IMR-90 (cell line): ENCODE measurements at regions not wholly inside any gene's neighbourhood (a gene's known extent, or its start where the extent isn't known, plus 50 kb on each side); places are given as distances from the start of the nearest gene placed in this dataset.
A peak's percentile ranks its signal among the peaks of the same experiment; 100 is the strongest.

Experiments used
- ATAC-seq: fragments of 200-7000 bp; cut with Tn5 transposase; 2 replicates; pipeline ENCODE4 v1.9.1; 2020; ENCODE audit warnings: low read depth, mild to moderate bottlenecking, moderate library complexity
- BruUV-seq: library from RNA; stranded (reverse); fragments of 400-500 nt; replicated peaks from 2 replicates; lab custom pipeline; 2021; lab: Mats Ljungman, UMichigan
- CTCF ChIA-PET: fragments of 300-600 bp; formaldehyde crosslinking; extraction: SDS; loops from one replicate; lab custom pipeline; 2021; ENCODE audit warnings: antibody characterized with exemption; lab: Yijun Ruan, JAX
- POLR2A ChIA-PET: fragments of 300-600 bp; sonication (Branson Sonifier 250); formaldehyde crosslinking; loops from one replicate; lab custom pipeline; 2022; ENCODE audit warnings: antibody characterized with exemption; ENCODE audit not compliant: unreplicated experiment; lab: Charles Lee
- DNase-seq: peaks from one replicate; pipeline ENCODE4 v3.0.0; 2013
- H2AFZ ChIP-seq: replicated peaks from 2 replicates; pipeline ENCODE3; 2013; ENCODE audit warnings: low read length, mild to moderate bottlenecking; ENCODE audit not compliant: poor library complexity
- H2AK5ac ChIP-seq: 2 replicates; pipeline ENCODE4 v1.6.1; 2013; ENCODE audit warnings: low read depth, low read length, inconsistent platforms
- H2AK9ac ChIP-seq: replicated peaks from 2 replicates; pipeline ENCODE3; 2013; ENCODE audit warnings: mild to moderate bottlenecking, low read depth, low read length, moderate library complexity; ENCODE audit not compliant: poor library complexity
- H2BK120ac ChIP-seq: 2 replicates; pipeline ENCODE4 v1.6.1; 2013; ENCODE audit warnings: low read depth, low read length, inconsistent platforms
- H2BK15ac ChIP-seq: 3 replicates; pipeline ENCODE4 v1.6.1; 2013; ENCODE audit warnings: low read depth, low read length, inconsistent platforms
- H2BK20ac ChIP-seq: 2 replicates; pipeline ENCODE4 v1.6.1; 2013; ENCODE audit warnings: low read depth, mild to moderate bottlenecking, inconsistent platforms, low read length, moderate library complexity
- H2BK5ac ChIP-seq: 2 replicates; pipeline ENCODE4 v1.6.1; 2013; ENCODE audit warnings: mild to moderate bottlenecking, low read depth, low read length, inconsistent platforms; ENCODE audit not compliant: poor library complexity, severe bottlenecking
- H3K14ac ChIP-seq: replicated peaks from 2 replicates; pipeline ENCODE4 v1.6.1; 2013; ENCODE audit warnings: low read depth, low read length, inconsistent platforms
- H3K18ac ChIP-seq: 2 replicates; pipeline ENCODE4 v1.6.1; 2013; ENCODE audit warnings: low read depth, low read length, control low read depth
- H3K23ac ChIP-seq: 2 replicates; pipeline ENCODE4 v1.6.1; 2013; ENCODE audit warnings: low read depth, low read length, inconsistent platforms
- H3K27ac ChIP-seq: 2 replicates; pipeline ENCODE4 v1.5.1; 2013; ENCODE audit warnings: mild to moderate bottlenecking, control low read depth, low read length; ENCODE audit not compliant: insufficient read depth
- H3K27me3 ChIP-seq: 2 replicates; pipeline ENCODE4 v1.6.1; 2013; ENCODE audit warnings: low read length; ENCODE audit not compliant: control insufficient read depth, insufficient read depth
- H3K36me3 ChIP-seq: 2 replicates; pipeline ENCODE4 v1.6.1; 2013; ENCODE audit warnings: low read length, mixed read lengths; ENCODE audit not compliant: control insufficient read depth, insufficient read depth
- H3K4ac ChIP-seq: 2 replicates; pipeline ENCODE4 v1.6.1; 2013; ENCODE audit warnings: low read depth, low read length, inconsistent platforms
- H3K4me1 ChIP-seq: 2 replicates; pipeline ENCODE4 v1.6.1; 2013; ENCODE audit warnings: low read length, mixed read lengths; ENCODE audit not compliant: control insufficient read depth, insufficient read depth
- H3K4me2 ChIP-seq: 2 replicates; pipeline ENCODE4 v1.6.1; 2013; ENCODE audit warnings: low read depth, mild to moderate bottlenecking, control low read depth, low read length, moderate library complexity
- H3K4me3 ChIP-seq: 2 replicates; pipeline ENCODE4 v1.5.1; 2013; ENCODE audit warnings: low read depth, mild to moderate bottlenecking, control low read depth, low read length, moderate library complexity; ENCODE audit not compliant: insufficient read depth
- H3K56ac ChIP-seq: 2 replicates; pipeline ENCODE4 v1.6.1; 2013; ENCODE audit warnings: low read length, inconsistent platforms; ENCODE audit not compliant: insufficient read depth; ENCODE audit errors: extremely low read depth
- H3K79me1 ChIP-seq, 2 experiments: 2 replicates each; pipeline ENCODE4 v1.6.1; 2013; ENCODE audit warnings: low read length in 2 of 2, inconsistent platforms in 1 of 2, low read depth in 1 of 2
- H3K9ac ChIP-seq: 2 replicates; pipeline ENCODE4 v1.6.1; 2013; ENCODE audit warnings: low read depth, low read length, control low read depth
- H3K9me1 ChIP-seq: 2 replicates; pipeline ENCODE4 v1.6.1; 2013; ENCODE audit warnings: low read length, inconsistent platforms; ENCODE audit not compliant: insufficient read depth
- H3K9me3 ChIP-seq: 2 replicates; pipeline ENCODE4 v1.6.1; 2013; ENCODE audit warnings: low read length; ENCODE audit not compliant: control insufficient read depth, insufficient read depth
- H4K20me1 ChIP-seq: 2 replicates; pipeline ENCODE4 v1.6.1; 2013; ENCODE audit warnings: low read length, inconsistent platforms; ENCODE audit not compliant: insufficient read depth
- H4K5ac ChIP-seq: 2 replicates; pipeline ENCODE4 v1.6.1; 2013; ENCODE audit warnings: mild to moderate bottlenecking, low read depth, low read length, control low read depth
- H4K8ac ChIP-seq, 2 experiments: 2 replicates each; pipeline ENCODE4 v1.6.1; 2013; ENCODE audit warnings: low read depth in 2 of 2, low read length in 2 of 2, control low read depth in 1 of 2, inconsistent platforms in 1 of 2
- H4K91ac ChIP-seq: 2 replicates; pipeline ENCODE4 v1.6.1; 2013; ENCODE audit warnings: low read depth, low read length, inconsistent platforms; ENCODE audit not compliant: insufficient read depth
- CEBPB ChIP-seq: IDR thresholded peaks from 2 replicates; pipeline ENCODE4 v1.6.1; 2012; ENCODE audit warnings: low read depth, low read length, improper control_type of control experiment
- CHD1 ChIP-seq: IDR thresholded peaks from 2 replicates; pipeline ENCODE4 v1.6.1; 2012; ENCODE audit warnings: low read depth, low read length, improper control_type of control experiment
- FOS ChIP-seq: fragments of 150-350 bp; IDR thresholded peaks from 2 replicates; pipeline ENCODE4 v1.6.1; 2016; ENCODE audit warnings: low read depth, low read length
- MAFK ChIP-seq: IDR thresholded peaks from 2 replicates; pipeline ENCODE4 v1.6.1; 2012; ENCODE audit warnings: low read depth, low read length, improper control_type of control experiment
- MAZ ChIP-seq: IDR thresholded peaks from 2 replicates; pipeline ENCODE4 v1.6.1; 2012; ENCODE audit warnings: low read depth, mild to moderate bottlenecking, low read length, improper control_type of control experiment, moderate library complexity, borderline replicate concordance
- MXI1 ChIP-seq: IDR thresholded peaks from 2 replicates; pipeline ENCODE4 v1.6.1; 2012; ENCODE audit warnings: low read depth, mild to moderate bottlenecking, low read length, moderate library complexity, borderline replicate concordance
- POLR2A ChIP-seq: IDR thresholded peaks from 2 replicates; pipeline ENCODE4 v1.6.1; 2012; ENCODE audit warnings: mild to moderate bottlenecking, low read depth, low read length
- RAD21 ChIP-seq: IDR thresholded peaks from 2 replicates; pipeline ENCODE4 v1.6.1; 2012; ENCODE audit warnings: low read length, improper control_type of control experiment
- RCOR1 ChIP-seq: IDR thresholded peaks from 2 replicates; pipeline ENCODE4 v1.6.1; 2012; ENCODE audit warnings: mild to moderate bottlenecking, low read length, improper control_type of control experiment; ENCODE audit not compliant: insufficient replicate concordance
- RFX5 ChIP-seq: IDR thresholded peaks from 2 replicates; pipeline ENCODE4 v1.8.0; 2012; ENCODE audit warnings: low read depth, mild to moderate bottlenecking, low read length, moderate library complexity
- WGBS, 2 experiments: methylation state at CpG; one replicate each; pipeline versions ENCODE4 v1.1.5 to v1.1.7; 2013; ENCODE audit warnings: missing lambda C conversion rate in 2 of 2; ENCODE audit not compliant: insufficient read length in 1 of 2; ENCODE audit errors: extremely low coverage in 2 of 2; 5-methylcytosine and 5-hydroxymethylcytosine counted together
- dilution Hi-C: fragments of 300-500 bp; cut with HindIII; formaldehyde crosslinking; loops from one replicate; pipeline ENCODE4 v1.14.3; 2018; ENCODE audit warnings: low sequenced_read_pairs; ENCODE audit not compliant: unreplicated experiment
- in situ Hi-C: fragments of 300-500 bp; cut with MboI; formaldehyde crosslinking; loops from 3 replicates; pipeline ENCODE4 v1.14.3; 2019; ENCODE audit warnings: low sequenced_read_pairs, inconsistent platforms, mixed read lengths
- intact Hi-C: fragments of 100-400 bp; cut with micrococcal nuclease; formaldehyde crosslinking; loops from 2 replicates; pipeline ENCODE4 v1.10.0; 2022
- TF ChIP-seq, protein P1 (sequence below): fragments of 150-350 bp; IDR thresholded peaks from 2 replicates; pipeline ENCODE4 v1.6.1; 2017; ENCODE audit warnings: mild to moderate bottlenecking, antibody characterized with exemption, low read length, low read depth
- TF ChIP-seq, protein P2 (sequence below): conservative IDR thresholded peaks from 2 replicates; pipeline ENCODE4 v1.5.1; 2012; ENCODE audit warnings: mild to moderate bottlenecking, low read depth, low read length, improper control_type of control experiment
- TF ChIP-seq, protein P3 (sequence below): fragments of 150-350 bp; IDR thresholded peaks from 2 replicates; pipeline ENCODE4 v1.6.1; 2016; ENCODE audit warnings: low read depth, mild to moderate bottlenecking, low read length, moderate library complexity, borderline replicate concordance

DNA sequence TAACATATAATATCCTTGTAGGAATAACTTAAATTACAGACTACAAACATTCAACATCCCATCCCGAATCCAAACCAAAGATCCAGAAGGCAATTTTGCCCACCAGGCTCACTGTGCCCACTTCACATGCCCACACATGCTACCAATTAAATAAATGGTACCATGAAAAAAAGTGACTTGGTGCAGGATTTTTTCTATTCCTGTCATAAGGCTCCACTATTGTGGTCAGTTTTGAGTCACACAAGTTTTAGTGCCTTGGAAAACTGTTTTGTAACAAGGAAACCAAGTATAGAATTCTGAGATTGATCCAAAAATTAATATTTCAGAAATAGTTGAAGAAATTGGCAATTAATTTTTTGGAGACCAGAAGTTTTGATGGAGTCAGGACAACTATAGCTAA is 470.1 kb upstream of the THBS1 start:
- dilution Hi-C loops, result no loop called here
- no peak overlapping the region for H3K27ac ChIP-seq

More for the DNA sequence above, 470.1 kb upstream of the THBS1 start:
- H3K4me2 ChIP-seq, result no peak overlapping the region
- H4K20me1 ChIP-seq, result no peaks in the 10 kb centered on the region
- H2BK15ac ChIP-seq, result no peak overlapping the region
- H4K91ac ChIP-seq, result no peak overlapping the region
- H4K5ac ChIP-seq, result no peak overlapping the region
- H2BK20ac ChIP-seq, result no peak overlapping the region
- no peak overlapping the region for H2BK120ac ChIP-seq
- ATAC-seq (no peak), DNase-seq (no peak)
- H2BK5ac ChIP-seq, result no peak overlapping the region
- H3K4me3 ChIP-seq, result no peak overlapping the region
- no CpG with 5 or more reads among the region's 1 CpG for WGBS, 2 experiments
- H3K9me1 ChIP-seq, result no peaks in the 10 kb centered on the region
- 0 out of 2 replicates have a peak overlapping the region, but pooled peaks have one; percentile 23 for H2AK5ac ChIP-seq
- CTCF ChIA-PET, result no interaction called here
- no peak overlapping the region for H2AFZ ChIP-seq
- H3K4ac ChIP-seq, result no peak overlapping the region
- no peak overlapping the region for H3K14ac ChIP-seq
- intact Hi-C loops, result no loop called here
- no TSS peak for BruUV-seq
- no peak overlapping the region; the same call in 1 of the 2 replicates for H3K18ac ChIP-seq
- POLR2A ChIA-PET, result no interaction called here
- in situ Hi-C loops, result no loop called here
- H3K23ac ChIP-seq, result no peak overlapping the region
- H3K4me1 ChIP-seq, result peaks cover 2% of the 10 kb centered on the region; the same call in 1 of the 2 replicates
- H3K56ac ChIP-seq, result no peak overlapping the region
- H3K79me1 ChIP-seq, result no peaks in the 10 kb centered on the region
- H2AK9ac ChIP-seq, result no peak overlapping the region
- H3K27me3 ChIP-seq, result no peaks in the 10 kb centered on the region
- TF ChIP-seq CHD1 (no peak), RFX5 (no peak), MAFK (no peak), FOS (no peak), RCOR1 (no peak), POLR2A (no peak), RAD21 (no peak), CEBPB (no peak), MXI1 (no peak), MAZ (no peak)
- TF ChIP-seq, protein P1, sequence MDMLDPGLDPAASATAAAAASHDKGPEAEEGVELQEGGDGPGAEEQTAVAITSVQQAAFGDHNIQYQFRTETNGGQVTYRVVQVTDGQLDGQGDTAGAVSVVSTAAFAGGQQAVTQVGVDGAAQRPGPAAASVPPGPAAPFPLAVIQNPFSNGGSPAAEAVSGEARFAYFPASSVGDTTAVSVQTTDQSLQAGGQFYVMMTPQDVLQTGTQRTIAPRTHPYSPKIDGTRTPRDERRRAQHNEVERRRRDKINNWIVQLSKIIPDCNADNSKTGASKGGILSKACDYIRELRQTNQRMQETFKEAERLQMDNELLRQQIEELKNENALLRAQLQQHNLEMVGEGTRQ, result no peak
- TF ChIP-seq, protein P2, sequence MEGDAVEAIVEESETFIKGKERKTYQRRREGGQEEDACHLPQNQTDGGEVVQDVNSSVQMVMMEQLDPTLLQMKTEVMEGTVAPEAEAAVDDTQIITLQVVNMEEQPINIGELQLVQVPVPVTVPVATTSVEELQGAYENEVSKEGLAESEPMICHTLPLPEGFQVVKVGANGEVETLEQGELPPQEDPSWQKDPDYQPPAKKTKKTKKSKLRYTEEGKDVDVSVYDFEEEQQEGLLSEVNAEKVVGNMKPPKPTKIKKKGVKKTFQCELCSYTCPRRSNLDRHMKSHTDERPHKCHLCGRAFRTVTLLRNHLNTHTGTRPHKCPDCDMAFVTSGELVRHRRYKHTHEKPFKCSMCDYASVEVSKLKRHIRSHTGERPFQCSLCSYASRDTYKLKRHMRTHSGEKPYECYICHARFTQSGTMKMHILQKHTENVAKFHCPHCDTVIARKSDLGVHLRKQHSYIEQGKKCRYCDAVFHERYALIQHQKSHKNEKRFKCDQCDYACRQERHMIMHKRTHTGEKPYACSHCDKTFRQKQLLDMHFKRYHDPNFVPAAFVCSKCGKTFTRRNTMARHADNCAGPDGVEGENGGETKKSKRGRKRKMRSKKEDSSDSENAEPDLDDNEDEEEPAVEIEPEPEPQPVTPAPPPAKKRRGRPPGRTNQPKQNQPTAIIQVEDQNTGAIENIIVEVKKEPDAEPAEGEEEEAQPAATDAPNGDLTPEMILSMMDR, result no peak
- TF ChIP-seq, protein P3, sequence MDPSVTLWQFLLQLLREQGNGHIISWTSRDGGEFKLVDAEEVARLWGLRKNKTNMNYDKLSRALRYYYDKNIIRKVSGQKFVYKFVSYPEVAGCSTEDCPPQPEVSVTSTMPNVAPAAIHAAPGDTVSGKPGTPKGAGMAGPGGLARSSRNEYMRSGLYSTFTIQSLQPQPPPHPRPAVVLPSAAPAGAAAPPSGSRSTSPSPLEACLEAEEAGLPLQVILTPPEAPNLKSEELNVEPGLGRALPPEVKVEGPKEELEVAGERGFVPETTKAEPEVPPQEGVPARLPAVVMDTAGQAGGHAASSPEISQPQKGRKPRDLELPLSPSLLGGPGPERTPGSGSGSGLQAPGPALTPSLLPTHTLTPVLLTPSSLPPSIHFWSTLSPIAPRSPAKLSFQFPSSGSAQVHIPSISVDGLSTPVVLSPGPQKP, result no peak
- no peak overlapping the region for H4K8ac ChIP-seq
- H3K36me3 ChIP-seq, result no peaks in the 10 kb centered on the region
- peaks cover 13% of the 10 kb centered on the region; the same call in 1 of the 2 replicates for H3K9me3 ChIP-seq
- no peak overlapping the region for H3K9ac ChIP-seq
